Omental fat pad (tissue), 3 donors: ENCODE measurements at regions not wholly inside any gene's neighbourhood (a gene's known extent, or its start where the extent isn't known, plus 50 kb on each side); places are given as distances from the start of the nearest gene placed in this dataset.

ENCODE experiments used
- ATAC-seq: fragments of 150-250 bp; one replicate; pipeline ENCODE4 v1.9.1; 2016; ENCODE audit warnings: mild to moderate bottlenecking, moderate library complexity; ENCODE audit not compliant: low FRiP score
- DNase-seq: peaks from one replicate; pipeline ENCODE4 v3.0.0-alpha.2; 2019; ENCODE audit warnings: low spot score
- CTCF ChIP-seq, 3 donors: fragments of 450-650 bp; IDR thresholded peaks; one replicate each; pipeline ENCODE4 v1.5.1; 2016 to 2017; ENCODE audit warnings: antibody characterized with exemption in 3 of 3, mild to moderate bottlenecking in 3 of 3, moderate library complexity in 2 of 3

GRCh38 chr1:56199956-56200355 is 379.4 kb downstream of the PLPP3 start:
- DNase-seq: no peak
- no peak for ATAC-seq
- no peak for TF ChIP-seq CTCF (IDR thresholded peaks at IDR 0.05)

- no peak for TF ChIP-seq CTCF (IDR thresholded peaks at IDR 0.05)
- no peak for DNase-seq
- ATAC-seq: no peak
Observed at GRCh38 chr1:56199061-56199460, 380.3 kb downstream of the PLPP3 start.

GRCh38 chr1:56197946-56198345 is 381.4 kb downstream of the PLPP3 start:
- DNase-seq: no peak
- no peak for ATAC-seq
- TF ChIP-seq CTCF (IDR thresholded peaks at IDR 0.05): no peak

- no peak for TF ChIP-seq CTCF (IDR thresholded peaks at IDR 0.05)
- no peak for DNase-seq
- ATAC-seq: no peak
Observed at GRCh38 chr1:56196839-56197238, 382.5 kb downstream of the PLPP3 start.

GRCh38 chr1:56194701-56195300 is 384.6 kb downstream of the PLPP3 start:
- no peak for TF ChIP-seq CTCF (IDR thresholded peaks at IDR 0.05)
- no peak for DNase-seq
- no peak for ATAC-seq

- no peak for DNase-seq
- no peak for ATAC-seq
- no peak for TF ChIP-seq CTCF (IDR thresholded peaks at IDR 0.05)
Observed at GRCh38 chr1:56193656-56194055, 385.7 kb downstream of the PLPP3 start.

GRCh38 chr1:56191369-56191768 is 388.0 kb downstream of the PLPP3 start:
- DNase-seq (no peak), ATAC-seq (no peak)
- no peak for TF ChIP-seq CTCF (IDR thresholded peaks at IDR 0.05)
